ENCODE measurements at regions not wholly inside any gene's neighbourhood (a gene's known extent, or its start where the extent isn't known, plus 50 kb on each side); places are given as distances from the start of the nearest gene placed in this dataset.
"Not testable (repeated sequence)": the region's sequence is repeated elsewhere in the genome, so short reads cannot be mapped to it uniquely, and the experiment has no call there.

- Mint-ChIP-seq H3K27me3 (ENCODE audit: low read depth) (peaks cover 2% of the 10 kb centered on the region), H3K27ac (no peak overlapping the region), H3K36me3 (ENCODE audit: low read depth) (no peaks in the 10 kb centered on the region), H3K9me3 (no peaks in the 10 kb centered on the region), H3K4me3 (no peak overlapping the region), H3K4me1 (ENCODE audit: low read depth) (no peaks in the 10 kb centered on the region)
- no peak for DNase-seq
- CTCF ChIA-PET: no interaction called here
- intact Hi-C loops (cut with micrococcal nuclease): no loop called here
Observed at GRCh38 chr21:15932726-15933125, 202.9 kb downstream of the USP25 start.

- H3K27ac Mint-ChIP-seq: no peak overlapping the region
- H3K4me1 Mint-ChIP-seq (ENCODE audit: low read depth): no peaks in the 10 kb centered on the region
- CTCF ChIA-PET: no interaction called here
- no peak for DNase-seq
- no peaks in the 10 kb centered on the region for H3K27me3 Mint-ChIP-seq (ENCODE audit: low read depth)
- intact Hi-C loops (cut with micrococcal nuclease): no loop called here
- H3K36me3 Mint-ChIP-seq (ENCODE audit: low read depth): no peaks in the 10 kb centered on the region
- H3K9me3 Mint-ChIP-seq: no peaks in the 10 kb centered on the region
- no peak overlapping the region for H3K4me3 Mint-ChIP-seq
Observed at GRCh38 chr21:15935530-15935929, 205.7 kb downstream of the USP25 start.

DNA sequence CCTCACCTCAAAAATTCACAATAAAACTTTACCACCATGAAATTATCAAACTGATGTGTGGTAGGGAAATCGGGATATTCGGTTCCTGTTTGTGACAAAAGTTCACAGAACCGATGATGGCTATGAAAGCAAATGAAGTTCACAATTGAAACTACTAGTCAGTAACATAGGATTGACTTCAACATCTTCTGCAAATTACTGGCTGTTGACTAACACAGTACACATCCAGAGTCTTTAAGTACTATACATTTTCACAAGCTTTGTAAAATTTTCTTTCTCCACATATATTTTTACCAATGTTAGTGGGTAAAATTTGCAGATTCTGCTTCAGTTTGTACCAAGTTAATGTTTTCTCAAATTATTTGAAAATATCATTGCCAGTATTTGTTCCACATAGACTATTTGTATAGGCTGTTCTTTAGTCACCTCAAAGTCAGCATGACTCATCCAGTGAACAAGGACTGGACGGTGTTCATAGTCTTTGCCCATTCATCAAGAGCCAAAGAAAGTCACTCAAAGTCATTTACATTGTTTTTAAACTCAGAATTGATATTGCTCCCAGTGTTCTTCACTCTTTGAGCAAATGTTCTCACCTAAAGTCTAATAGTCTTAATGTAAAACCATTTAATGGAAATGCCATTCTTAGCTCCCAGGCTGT lies 213.4 kb downstream of the USP25 start:
- CTCF ChIA-PET: no interaction called here
- Mint-ChIP-seq H3K4me3 (no peak overlapping the region), H3K4me1 (ENCODE audit: low read depth) (no peaks in the 10 kb centered on the region), H3K36me3 (ENCODE audit: low read depth) (no peaks in the 10 kb centered on the region), H3K27me3 (ENCODE audit: low read depth) (peaks cover 21% of the 10 kb centered on the region), H3K9me3 (no peaks in the 10 kb centered on the region), H3K27ac (no peak overlapping the region)
- DNase-seq: no peak
- intact Hi-C loops (cut with micrococcal nuclease): no loop called here

- Mint-ChIP-seq H3K4me3 (no peak overlapping the region), H3K36me3 (ENCODE audit: low read depth) (no peaks in the 10 kb centered on the region), H3K4me1 (ENCODE audit: low read depth) (no peaks in the 10 kb centered on the region), H3K27me3 (ENCODE audit: low read depth) (peaks cover 24% of the 10 kb centered on the region), H3K27ac (no peak overlapping the region), H3K9me3 (peaks cover 4% of the 10 kb centered on the region)
- CTCF ChIA-PET: no interaction called here
- DNase-seq: no peak
- intact Hi-C loops (cut with micrococcal nuclease): no loop called here
Observed at GRCh38 chr21:15947677-15948076, 217.9 kb downstream of the USP25 start.

DNA sequence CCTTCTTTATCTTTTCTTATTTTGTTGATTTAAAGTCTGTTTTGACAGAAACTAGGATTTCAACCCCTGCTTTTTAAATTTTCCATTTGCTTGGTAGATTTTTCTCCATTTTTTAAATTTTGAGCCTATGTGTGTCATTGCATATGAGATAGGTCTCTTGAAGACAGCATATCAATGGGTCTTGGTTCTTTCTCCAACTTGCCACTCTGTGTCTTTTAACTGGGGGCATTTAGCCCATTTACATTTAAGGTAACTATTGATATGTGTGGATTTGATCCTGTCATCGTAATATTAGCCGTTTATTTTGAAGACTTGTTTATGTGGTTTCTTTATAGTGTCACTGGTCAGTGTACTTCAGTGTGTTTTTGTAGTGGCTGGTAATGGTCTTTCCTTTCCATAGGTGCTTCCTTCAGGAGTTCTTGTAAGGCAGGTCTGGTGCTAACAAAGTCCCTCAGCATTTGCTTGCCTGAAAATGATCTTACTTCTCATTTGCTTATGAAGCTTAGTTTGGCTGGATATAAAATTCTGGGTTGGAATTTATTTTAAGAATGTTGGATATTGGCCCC lies 223.9 kb downstream of the USP25 start:
- Mint-ChIP-seq H3K36me3 (ENCODE audit: low read depth) (peaks cover 2% of the 10 kb centered on the region), H3K9me3 (peaks cover 24% of the 10 kb centered on the region), H3K27me3 (ENCODE audit: low read depth) (peaks cover 7% of the 10 kb centered on the region), H3K4me1 (ENCODE audit: low read depth) (no peaks in the 10 kb centered on the region), H3K4me3 (no peak overlapping the region), H3K27ac (no peak overlapping the region)
- CTCF ChIA-PET: no interaction called here
- DNase-seq: no peak
- intact Hi-C loops (cut with micrococcal nuclease): no loop called here

DNA sequence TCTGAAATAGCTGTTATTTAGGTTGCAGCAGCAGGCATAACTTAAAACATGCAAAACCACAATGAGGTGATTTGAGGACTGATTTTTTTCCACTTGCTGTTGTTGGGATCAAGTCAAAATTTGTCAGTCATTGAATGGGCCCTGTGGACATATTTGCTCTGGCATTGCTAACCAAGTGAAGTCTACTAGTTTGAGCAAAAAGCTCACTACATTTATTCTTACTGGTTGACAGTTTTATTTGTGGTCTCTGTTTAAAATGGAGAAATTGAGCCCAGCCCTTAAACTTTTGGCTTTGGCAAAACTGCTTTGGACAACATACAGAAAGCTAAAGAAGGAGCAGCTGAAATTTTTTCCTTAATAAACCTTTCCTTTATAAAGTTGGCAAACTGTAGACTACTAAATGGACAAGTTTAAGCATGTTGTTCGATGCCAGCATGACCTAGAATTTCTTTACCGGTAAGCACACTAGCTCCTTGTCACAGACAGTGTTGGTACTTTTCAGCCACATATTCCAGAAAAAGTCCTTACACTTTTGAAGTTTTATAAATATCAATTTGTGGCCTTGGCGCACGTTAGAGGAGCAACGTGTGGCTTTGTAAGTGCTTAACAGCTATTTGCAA lies 234.6 kb downstream of the USP25 start:
- no peaks in the 10 kb centered on the region for H3K36me3 Mint-ChIP-seq (ENCODE audit: low read depth)
- peaks cover 2% of the 10 kb centered on the region for H3K27me3 Mint-ChIP-seq (ENCODE audit: low read depth)
- H3K9me3 Mint-ChIP-seq: no peaks in the 10 kb centered on the region
- H3K4me3 Mint-ChIP-seq: no peak overlapping the region
- H3K27ac Mint-ChIP-seq: no peak overlapping the region
- H3K4me1 Mint-ChIP-seq (ENCODE audit: low read depth): no peaks in the 10 kb centered on the region
- DNase-seq: no peak
- intact Hi-C loops (cut with micrococcal nuclease): no loop called here
- CTCF ChIA-PET: no interaction called here

DNA sequence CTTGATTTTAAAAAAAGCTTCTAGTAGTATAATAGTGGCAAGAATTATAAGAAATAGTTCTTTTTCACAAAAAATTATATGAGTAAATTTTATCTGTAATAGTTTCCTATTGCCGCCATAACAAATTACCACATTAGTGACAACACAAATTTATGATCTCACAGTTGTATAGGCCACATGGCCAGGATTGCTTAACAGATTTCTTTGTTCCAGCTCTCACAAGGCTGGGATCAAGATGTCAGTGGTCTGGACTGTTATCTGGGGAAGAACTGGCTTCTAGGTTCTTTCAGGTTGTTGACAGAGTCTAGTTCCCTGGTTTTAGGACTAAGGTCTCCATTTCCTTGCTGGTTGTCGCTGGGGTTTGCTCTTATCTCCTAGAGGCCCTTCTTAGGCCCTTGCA lies 236.4 kb downstream of the USP25 start:
- CTCF ChIA-PET: interaction anchor here (0.6 kb wide), 1 partner anchor 115 kb away, joined by 4 read pairs; no protein-coding TSS in a partner anchor
- no peaks in the 10 kb centered on the region for H3K9me3 Mint-ChIP-seq
- DNase-seq: no peak
- no peaks in the 10 kb centered on the region for H3K36me3 Mint-ChIP-seq (ENCODE audit: low read depth)
- H3K4me1 Mint-ChIP-seq (ENCODE audit: low read depth): no peaks in the 10 kb centered on the region
- H3K27me3 Mint-ChIP-seq (ENCODE audit: low read depth): no peaks in the 10 kb centered on the region
- intact Hi-C loops (cut with micrococcal nuclease): no loop called here
- H3K4me3 Mint-ChIP-seq: no peak overlapping the region
- no peak overlapping the region for H3K27ac Mint-ChIP-seq

DNA sequence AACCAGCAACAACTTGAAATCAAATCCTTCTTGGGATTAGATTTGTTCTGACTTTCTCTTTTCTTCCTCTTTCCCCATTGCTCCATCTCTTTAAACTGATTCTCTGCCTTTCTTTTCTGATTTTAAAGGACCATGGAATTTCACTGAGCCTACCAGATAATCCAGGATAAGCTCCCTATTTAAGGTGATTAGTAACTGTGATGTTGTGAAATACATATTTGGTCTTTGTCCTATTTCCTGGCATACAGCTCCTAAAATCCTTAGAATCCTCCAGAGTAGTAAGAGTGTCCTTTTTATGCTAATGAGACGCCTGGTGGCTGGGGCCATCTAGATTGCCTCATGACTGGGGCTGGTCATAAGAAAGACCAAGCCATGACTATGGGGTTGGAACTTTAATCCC lies 236.9 kb downstream of the USP25 start:
- no peaks in the 10 kb centered on the region for H3K9me3 Mint-ChIP-seq
- no peak overlapping the region for H3K4me3 Mint-ChIP-seq
- CTCF ChIA-PET: interaction anchor here (0.6 kb wide), 1 partner anchor 115 kb away, joined by 4 read pairs; no protein-coding TSS in a partner anchor
- no peak for DNase-seq
- no peaks in the 10 kb centered on the region for H3K4me1 Mint-ChIP-seq (ENCODE audit: low read depth)
- H3K27me3 Mint-ChIP-seq (ENCODE audit: low read depth): peaks cover 4% of the 10 kb centered on the region
- intact Hi-C loops (cut with micrococcal nuclease): no loop called here
- H3K27ac Mint-ChIP-seq: no peak overlapping the region
- no peaks in the 10 kb centered on the region for H3K36me3 Mint-ChIP-seq (ENCODE audit: low read depth)

DNA sequence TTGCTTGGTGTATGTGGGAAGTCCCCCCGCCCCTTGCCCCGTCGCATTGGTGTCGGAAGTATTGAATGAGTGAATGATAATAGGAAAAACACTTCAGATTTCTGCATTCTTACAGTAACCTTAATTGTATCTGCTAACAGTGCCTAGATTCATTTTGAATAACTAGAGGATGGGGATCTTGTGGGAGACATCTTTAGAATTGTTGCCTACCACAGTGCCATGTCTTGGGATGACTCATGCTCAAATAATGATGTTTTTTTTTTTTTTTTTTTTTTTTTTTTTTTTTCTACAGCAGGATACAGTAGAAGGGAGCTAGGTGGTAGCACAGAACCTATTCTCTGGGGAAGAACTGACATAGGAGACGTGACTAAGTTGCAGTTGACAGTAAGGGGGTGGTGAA lies 237.9 kb downstream of the USP25 start:
- intact Hi-C loops (cut with micrococcal nuclease): no loop called here
- Mint-ChIP-seq H3K9me3 (no peaks in the 10 kb centered on the region), H3K4me1 (ENCODE audit: low read depth) (no peaks in the 10 kb centered on the region), H3K27me3 (ENCODE audit: low read depth) (peaks cover 4% of the 10 kb centered on the region), H3K36me3 (ENCODE audit: low read depth) (no peaks in the 10 kb centered on the region), H3K27ac (no peak overlapping the region), H3K4me3 (no peak overlapping the region)
- DNase-seq: no peak
- CTCF ChIA-PET: no interaction called here

DNA sequence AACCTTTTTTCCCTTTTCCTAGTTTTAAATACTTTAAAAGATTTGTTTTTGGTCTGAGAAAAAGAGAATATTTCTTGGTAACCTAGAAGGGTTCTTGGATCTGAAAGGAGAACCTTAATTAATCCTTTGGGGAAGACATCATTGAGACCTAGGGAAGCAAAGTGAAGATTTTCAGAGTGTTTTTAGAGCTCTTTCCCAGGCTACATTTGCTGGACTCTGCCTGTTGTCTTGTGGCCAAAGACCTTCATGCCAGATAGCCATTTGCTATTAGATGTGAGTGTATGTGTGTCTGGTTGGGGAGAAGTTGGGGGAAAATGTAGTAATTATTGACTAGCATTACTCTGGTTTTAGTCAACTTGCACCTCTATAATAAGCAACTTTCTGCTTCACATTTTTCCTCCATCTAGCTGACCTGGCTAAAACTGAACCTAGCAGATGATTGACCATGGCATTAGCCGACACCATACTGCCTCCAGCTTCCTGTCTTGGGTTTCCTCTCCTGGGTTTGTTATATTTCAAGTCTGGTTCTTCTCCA lies 239.1 kb downstream of the USP25 start:
- peaks cover 7% of the 10 kb centered on the region for H3K27me3 Mint-ChIP-seq (ENCODE audit: low read depth)
- no peak overlapping the region for H3K4me3 Mint-ChIP-seq
- H3K4me1 Mint-ChIP-seq (ENCODE audit: low read depth): no peaks in the 10 kb centered on the region
- no peaks in the 10 kb centered on the region for H3K36me3 Mint-ChIP-seq (ENCODE audit: low read depth)
- H3K9me3 Mint-ChIP-seq: no peaks in the 10 kb centered on the region
- H3K27ac Mint-ChIP-seq: no peak overlapping the region
- DNase-seq: no peak
- intact Hi-C loops (cut with micrococcal nuclease): no loop called here
- CTCF ChIA-PET: no interaction called here

DNA sequence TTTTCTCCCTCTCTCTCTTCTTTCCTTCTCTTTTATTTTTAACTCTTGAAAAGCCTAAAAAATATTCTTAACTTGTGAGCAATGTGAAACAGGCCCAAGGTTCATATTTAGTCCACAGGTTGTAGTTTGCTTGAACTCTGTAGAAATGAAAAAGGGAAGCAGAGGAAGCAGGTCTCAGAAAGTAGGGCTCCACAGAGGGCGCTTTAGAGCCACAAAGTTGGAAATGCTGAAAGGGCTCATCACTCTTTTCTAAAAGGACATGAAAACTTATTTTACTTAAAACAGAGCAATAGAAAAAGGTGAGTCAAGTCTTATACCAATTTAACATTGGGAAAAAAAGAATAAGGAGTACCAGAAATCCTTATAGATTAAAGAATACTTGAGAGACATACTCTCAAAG lies 247.0 kb downstream of the USP25 start:
- Mint-ChIP-seq H3K4me1 (ENCODE audit: low read depth) (no peaks in the 10 kb centered on the region), H3K9me3 (no peaks in the 10 kb centered on the region), H3K4me3 (no peak overlapping the region), H3K36me3 (ENCODE audit: low read depth) (no peaks in the 10 kb centered on the region), H3K27ac (no peak overlapping the region), H3K27me3 (ENCODE audit: low read depth) (peaks cover 5% of the 10 kb centered on the region)
- CTCF ChIA-PET: no interaction called here
- no peak for DNase-seq
- intact Hi-C loops (cut with micrococcal nuclease): no loop called here

GRCh38 chr21:15978215-15978738 lies 248.5 kb downstream of the USP25 start:
- H3K27ac Mint-ChIP-seq: no peak overlapping the region
- peaks cover 6% of the 10 kb centered on the region for H3K27me3 Mint-ChIP-seq (ENCODE audit: low read depth)
- CTCF ChIA-PET: no interaction called here
- H3K9me3 Mint-ChIP-seq: no peaks in the 10 kb centered on the region
- no peak for DNase-seq
- H3K4me1 Mint-ChIP-seq (ENCODE audit: low read depth): no peaks in the 10 kb centered on the region
- no peak overlapping the region for H3K4me3 Mint-ChIP-seq
- intact Hi-C loops (cut with micrococcal nuclease): no loop called here
- no peaks in the 10 kb centered on the region for H3K36me3 Mint-ChIP-seq (ENCODE audit: low read depth)

GRCh38 chr21:15979493-15979892 lies 249.7 kb downstream of the USP25 start:
- intact Hi-C loops (cut with micrococcal nuclease); H3K36me3 Mint-ChIP-seq (ENCODE audit: low read depth): not testable (repeated sequence)

More at GRCh38 chr21:15979493-15979892, 249.7 kb downstream of the USP25 start:
- not testable (repeated sequence) for H3K4me1 Mint-ChIP-seq (ENCODE audit: low read depth); H3K27ac Mint-ChIP-seq; H3K4me3 Mint-ChIP-seq; DNase-seq; H3K9me3 Mint-ChIP-seq; H3K27me3 Mint-ChIP-seq (ENCODE audit: low read depth)
- CTCF ChIA-PET: interaction anchor here (0.6 kb wide), 1 partner anchor 17 kb away, joined by 4 read pairs; no protein-coding TSS in a partner anchor
